Mesothelial cell of epicardium (in vitro differentiated cells): ENCODE measurements at regions not wholly inside any gene's neighbourhood (a gene's known extent, or its start where the extent isn't known, plus 50 kb on each side); places are given as distances from the start of the nearest gene placed in this dataset.
"Not testable (repeated sequence)": the region's sequence is repeated elsewhere in the genome, so short reads cannot be mapped to it uniquely, and the experiment has no call there.

Experiments
- DNase-seq, 2 experiments: peaks; one replicate each; pipeline ENCODE4 v3.0.0; 2021; ENCODE audit warnings: low spot score in 2 of 2; ENCODE audit not compliant: unreplicated experiment in 2 of 2
- H3K27ac Mint-ChIP-seq: 2 replicates; pipeline ENCODE4 v1.8.0; 2021; ENCODE audit warnings: mixed read lengths
- H3K27me3 Mint-ChIP-seq: 2 replicates; pipeline ENCODE4 v1.8.0; 2021; ENCODE audit warnings: low read depth, mixed read lengths
- H3K36me3 Mint-ChIP-seq: 2 replicates; pipeline ENCODE4 v1.8.0; 2021; ENCODE audit warnings: mixed read lengths
- H3K4me1 Mint-ChIP-seq: 2 replicates; pipeline ENCODE4 v1.8.0; 2021; ENCODE audit warnings: mixed read lengths
- H3K4me3 Mint-ChIP-seq: 2 replicates; pipeline ENCODE4 v1.8.0; 2021; ENCODE audit warnings: mild to moderate bottlenecking, moderate library complexity, mixed read lengths
- H3K9me3 Mint-ChIP-seq: 2 replicates; pipeline ENCODE4 v1.8.0; 2021; ENCODE audit warnings: mixed read lengths
- CTCF ChIP-seq: fragments of 200-600 bp; sonication (generic); IDR thresholded peaks from one replicate; pipeline ENCODE4 v1.5.0; 2021; ENCODE audit warnings: antibody characterized with exemption; ENCODE audit not compliant: unreplicated experiment

GRCh38 chr12:93091886-93092648 lies 163.0 kb upstream of the EEA1 start:
- H3K27ac Mint-ChIP-seq = no peak overlapping the region
- no peak for DNase-seq
- H3K27me3 Mint-ChIP-seq = no peaks in the 10 kb centered on the region
- H3K9me3 Mint-ChIP-seq = no peaks in the 10 kb centered on the region
- peaks cover 6% of the 10 kb centered on the region for H3K4me1 Mint-ChIP-seq
- no peak overlapping the region for H3K4me3 Mint-ChIP-seq
- no peaks in the 10 kb centered on the region for H3K36me3 Mint-ChIP-seq
- TF ChIP-seq CTCF = no peak

GRCh38 chr12:93092649-93092945 lies 163.5 kb upstream of the EEA1 start:
- no peaks in the 10 kb centered on the region for H3K27me3 Mint-ChIP-seq
- DNase-seq = no peak
- peaks cover 6% of the 10 kb centered on the region for H3K4me1 Mint-ChIP-seq
- no peak for TF ChIP-seq CTCF
- no peaks in the 10 kb centered on the region for H3K36me3 Mint-ChIP-seq
- no peaks in the 10 kb centered on the region for H3K9me3 Mint-ChIP-seq
- no peak overlapping the region for H3K27ac Mint-ChIP-seq
- H3K4me3 Mint-ChIP-seq = no peak overlapping the region

- Mint-ChIP-seq H3K4me3 (no peak overlapping the region), H3K27me3 (no peaks in the 10 kb centered on the region), H3K9me3 (no peaks in the 10 kb centered on the region), H3K27ac (no peak overlapping the region), H3K4me1 (peaks cover 6% of the 10 kb centered on the region), H3K36me3 (no peaks in the 10 kb centered on the region)
- no peak for TF ChIP-seq CTCF
- no peak for DNase-seq
Observed at GRCh38 chr12:93093243-93093642, 164.1 kb upstream of the EEA1 start.

- DNase-seq, H3K36me3 Mint-ChIP-seq, H3K9me3 Mint-ChIP-seq, H3K27me3 Mint-ChIP-seq, H3K4me3 Mint-ChIP-seq, H3K27ac Mint-ChIP-seq: not testable (repeated sequence)
- peaks cover 12% of the 10 kb centered on the region for H3K4me1 Mint-ChIP-seq
Observed at GRCh38 chr12:93094222-93094621, 165.1 kb upstream of the EEA1 start.

GRCh38 chr12:93094988-93095737 lies 166.1 kb upstream of the EEA1 start:
- H3K27ac Mint-ChIP-seq = no peak overlapping the region

More at GRCh38 chr12:93094988-93095737, 166.1 kb upstream of the EEA1 start:
- Mint-ChIP-seq H3K4me1 (peaks cover 15% of the 10 kb centered on the region), H3K4me3 (no peak overlapping the region), H3K9me3 (no peaks in the 10 kb centered on the region), H3K27me3 (no peaks in the 10 kb centered on the region), H3K36me3 (no peaks in the 10 kb centered on the region)
- no peak for TF ChIP-seq CTCF
- no peak for DNase-seq
